SK-N-SH (cell line): ENCODE measurements at regions not wholly inside any gene's neighbourhood (a gene's known extent, or its start where the extent isn't known, plus 50 kb on each side); places are given as distances from the start of the nearest gene placed in this dataset.

ENCODE experiments used
- CTCF ChIA-PET: fragments of 300-600, 350-600 bp; formaldehyde crosslinking; extraction: SDS; loops from one replicate; lab custom pipeline; 2021; lab: Yijun Ruan, JAX
- POLR2A ChIA-PET: fragments of 350-600 bp; sonication (Branson Sonifier 250); formaldehyde crosslinking; extraction: SDS; loops from one replicate; lab custom pipeline; 2020; ENCODE audit warnings: antibody characterized with exemption, inconsistent platforms; lab: Yijun Ruan, JAX
- DNase-seq: peaks from one replicate; pipeline ENCODE4 v3.0.0; 2012
- H2AFZ ChIP-seq: fragments of 200-600 bp; sonication (generic); 2 replicates; pipeline ENCODE4 v1.8.1; 2016; ENCODE audit warnings: antibody characterized with exemption, mild to moderate bottlenecking, low read depth
- H3F3A ChIP-seq: fragments of 200-600 bp; sonication (generic); replicated peaks from 2 replicates; pipeline ENCODE3; 2016; ENCODE audit warnings: antibody characterized with exemption, mild to moderate bottlenecking; ENCODE audit not compliant: insufficient read depth
- H3K27ac ChIP-seq, 2 experiments: fragments of 200-500 bp in 1 of 2; fragments of 200-600 bp in 1 of 2; sonication (Bioruptor generic) in 1 of 2; sonication (generic), shearing (Covaris generic) in 1 of 2; 2 replicates each; pipeline versions ENCODE4 v1.5.1 to v1.6.1; 2014 to 2016; ENCODE audit warnings: low read depth in 2 of 2, inconsistent platforms in 1 of 2, low read length in 1 of 2, mild to moderate bottlenecking in 1 of 2, mixed read lengths in 1 of 2
- H3K27me3 ChIP-seq: fragments of 200-600 bp; sonication (generic), shearing (Covaris generic); 2 replicates; pipeline ENCODE4 v1.6.1; 2016; ENCODE audit warnings: mixed run types; ENCODE audit not compliant: insufficient read depth
- H3K36me3 ChIP-seq, 2 experiments: fragments of 200-500 bp in 1 of 2; fragments of 200-600 bp in 1 of 2; sonication (Bioruptor generic) in 1 of 2; sonication (generic) in 1 of 2; replicated peaks in 1 of 2; 2 replicates each; pipeline versions ENCODE3 to v1.5.1; 2014 to 2016; ENCODE audit warnings: low read length in 1 of 2, mild to moderate bottlenecking in 1 of 2; ENCODE audit not compliant: insufficient read depth in 2 of 2, control insufficient read depth in 1 of 2
- H3K4me1 ChIP-seq, 2 experiments: fragments of 200-500 bp in 1 of 2; fragments of 200-600 bp in 1 of 2; sonication (Bioruptor generic) in 1 of 2; sonication (generic), shearing (Covaris generic) in 1 of 2; 2 replicates each; pipeline versions ENCODE4 v1.5.1 to v1.6.1; 2014 to 2016; ENCODE audit warnings: low read depth in 1 of 2, low read length in 1 of 2, mixed run types in 1 of 2; ENCODE audit not compliant: insufficient read depth in 2 of 2, control insufficient read depth in 1 of 2
- H3K4me2 ChIP-seq: fragments of 200-600 bp; sonication (generic), shearing (Covaris generic); 2 replicates; pipeline ENCODE4 v1.6.1; 2017; ENCODE audit warnings: mixed run types
- H3K4me3 ChIP-seq, 2 experiments: fragments of 200-500 bp in 1 of 2; fragments of 200-600 bp in 1 of 2; sonication (Bioruptor generic) in 1 of 2; sonication (generic), shearing (Covaris generic) in 1 of 2; 2 replicates each; pipeline versions ENCODE4 v1.5.1 to v1.8.1; 2014 to 2016; ENCODE audit warnings: low read depth in 2 of 2, inconsistent platforms in 1 of 2, low read length in 1 of 2, mild to moderate bottlenecking in 1 of 2, mixed read lengths in 1 of 2, moderate library complexity in 1 of 2
- H3K79me2 ChIP-seq: fragments of 200-600 bp; sonication (generic); 2 replicates; pipeline ENCODE4 v1.8.1; 2017; ENCODE audit warnings: mild to moderate bottlenecking; ENCODE audit not compliant: insufficient read depth
- H3K9ac ChIP-seq: fragments of 200-600 bp; sonication (generic); 2 replicates; pipeline ENCODE4 v1.6.1; 2017; ENCODE audit warnings: mixed run types
- H3K9me2 ChIP-seq: fragments of 200-600 bp; sonication (generic); 2 replicates; pipeline ENCODE4 v1.6.1; 2017; ENCODE audit warnings: mixed run types
- H3K9me3 ChIP-seq: fragments of 200-600 bp; sonication (generic); 2 replicates; pipeline ENCODE4 v1.6.1; 2017; ENCODE audit warnings: mixed run types, mild to moderate bottlenecking, moderate library complexity
- H4K20me1 ChIP-seq: fragments of 200-600 bp; sonication (generic); 2 replicates; pipeline ENCODE4 v1.6.1; 2017; ENCODE audit warnings: mild to moderate bottlenecking, mixed run types; ENCODE audit not compliant: insufficient read depth
- ELF1 ChIP-seq: IDR thresholded peaks from 2 replicates; pipeline ENCODE4 v1.4.0; 2012
- EP300 ChIP-seq, 2 experiments: IDR thresholded peaks; 2 replicates each; pipeline versions ENCODE4 v1.4.0 to v1.6.1; 2012; ENCODE audit warnings: borderline replicate concordance in 1 of 2, low read depth in 1 of 2, low read length in 1 of 2
- FOSL2 ChIP-seq: IDR thresholded peaks from 2 replicates; pipeline ENCODE4 v1.4.0; 2012; ENCODE audit warnings: low read depth, mild to moderate bottlenecking, moderate library complexity, borderline replicate concordance
- FOXM1 ChIP-seq: IDR thresholded peaks from 2 replicates; pipeline ENCODE4 v1.4.0; 2012; ENCODE audit warnings: low read depth, mild to moderate bottlenecking
- GABPA ChIP-seq: IDR thresholded peaks from 2 replicates; pipeline ENCODE4 v1.4.0; 2012; ENCODE audit warnings: low read depth, mild to moderate bottlenecking
- GATA2 ChIP-seq: sonication (generic); formaldehyde crosslinking; IDR thresholded peaks from 2 replicates; pipeline ENCODE4 v1.5.0; 2020; ENCODE audit warnings: mild to moderate bottlenecking, missing genetic modification reagents
- MAX ChIP-seq: IDR thresholded peaks from 2 replicates; pipeline ENCODE4 v1.4.0; 2012; ENCODE audit warnings: low read depth
- NFIC ChIP-seq: IDR thresholded peaks from 2 replicates; pipeline ENCODE4 v1.4.0; 2012; ENCODE audit warnings: borderline replicate concordance
- REST ChIP-seq: IDR thresholded peaks from 2 replicates; pipeline ENCODE4 v1.6.1; 2012; ENCODE audit warnings: mild to moderate bottlenecking, low read depth, low read length, moderate library complexity
- SIN3A ChIP-seq: IDR thresholded peaks from 2 replicates; pipeline ENCODE4 v1.6.1; 2012; ENCODE audit warnings: low read depth, mild to moderate bottlenecking, low read length, moderate library complexity, borderline replicate concordance
- TCF12 ChIP-seq: IDR thresholded peaks from 2 replicates; pipeline ENCODE4 v1.4.0; 2012
- USF1 ChIP-seq: IDR thresholded peaks from 2 replicates; pipeline ENCODE4 v1.4.0; 2012; ENCODE audit warnings: low read depth, borderline replicate concordance
- USF2 ChIP-seq: fragments of 150-350 bp; IDR thresholded peaks from 2 replicates; pipeline ENCODE4 v1.6.1; 2017; ENCODE audit warnings: antibody characterized with exemption, low read length, low read depth, borderline replicate concordance
- YY1 ChIP-seq: IDR thresholded peaks from 2 replicates; pipeline ENCODE4 v1.4.0; 2012; ENCODE audit warnings: low read depth, mild to moderate bottlenecking
- WGBS: methylation state at CpG from one replicate; pipeline ENCODE4 v1.1.6; 2017; ENCODE audit warnings: low lambda C conversion rate; 5-methylcytosine and 5-hydroxymethylcytosine counted together

GRCh38 chr17:62907961-62908360 lies 58.1 kb upstream of the TANC2 start (continued):
- TF ChIP-seq FOSL2 = no peak
- no peak for TF ChIP-seq USF2

GRCh38 chr17:62906881-62907280 lies 59.2 kb upstream of the TANC2 start:
- Histone ChIP-seq H3K9me3 (no peaks in the 10 kb centered on the region), H4K20me1 (no peaks in the 10 kb centered on the region), H3F3A (no peaks in the 10 kb centered on the region), H3K4me1 (peaks cover 0 to 2% of the 10 kb centered on the region in 2 experiments; a peak in 1 of 4 replicates), H3K27me3 (no peaks in the 10 kb centered on the region), H2AFZ (no peak overlapping the region), H3K9me2 (no peaks in the 10 kb centered on the region), H3K27ac (no peak overlapping the region), H3K4me2 (no peak overlapping the region), H3K4me3 (no peak overlapping the region), H3K36me3 (no peaks in the 10 kb centered on the region), H3K9ac (no peak overlapping the region), H3K79me2 (no peaks in the 10 kb centered on the region)
- ChIA-PET CTCF (interaction anchor here (1.2 kb wide), 1 partner anchor 16 kb away, joined by 3 read pairs; no protein-coding TSS in a partner anchor), POLR2A (no interaction called here)
- no peak for DNase-seq
- no peak for TF ChIP-seq YY1

GRCh38 chr17:62905233-62905632 lies 60.8 kb upstream of the TANC2 start:
- Histone ChIP-seq H3K4me1 (peaks cover 0 to 2% of the 10 kb centered on the region in 2 experiments; a peak in 1 of 4 replicates), H3K4me2 (no peak overlapping the region), H3K4me3 (no peak overlapping the region), H3K27me3 (no peaks in the 10 kb centered on the region), H3K27ac (no peak overlapping the region), H2AFZ (no peak overlapping the region), H4K20me1 (no peaks in the 10 kb centered on the region), H3K9me3 (no peaks in the 10 kb centered on the region), H3K9ac (no peak overlapping the region), H3K9me2 (no peaks in the 10 kb centered on the region), H3K79me2 (no peaks in the 10 kb centered on the region), H3K36me3 (no peaks in the 10 kb centered on the region), H3F3A (no peaks in the 10 kb centered on the region)
- ChIA-PET POLR2A (no interaction called here), CTCF (no interaction called here)
- no peak for DNase-seq
- 80% methylated on average over 4 of the region's 4 CpGs for WGBS
- TF ChIP-seq USF1 = no peak
- no peak for TF ChIP-seq REST
- TF ChIP-seq TCF12 = no peak
- TF ChIP-seq FOXM1 = no peak
- no peak for TF ChIP-seq SIN3A
- no peak for TF ChIP-seq NFIC
- TF ChIP-seq EP300 (IDR thresholded peaks at IDR 0.05; ENCODE audit: borderline replicate concordance in 1 of 2, low read depth in 1 of 2, low read length in 1 of 2) = no peak
- TF ChIP-seq MAX = no peak
- TF ChIP-seq GABPA = no peak
- no peak for TF ChIP-seq GATA2 (CRISPR knock-in tag)
- no peak for TF ChIP-seq ELF1
